ENCODE measurements at regions not wholly inside any gene's neighbourhood (a gene's known extent, or its start where the extent isn't known, plus 50 kb on each side); places are given as distances from the start of the nearest gene placed in this dataset.

GRCh38 chr5:21672360-21672759 is 1180.8 kb downstream of the CDH12 start:
- TF ChIP-seq CTCF (IDR thresholded peaks at IDR 0.05), result no peak
- no peak for TF ChIP-seq POLR2AphosphoS5 (IDR thresholded peaks at IDR 0.05)
- TF ChIP-seq EP300 (IDR thresholded peaks at IDR 0.05), result no peak

Data from suprapubic skin (tissue), 4 donors.